GM19099 (cell line): ENCODE measurements at regions not wholly inside any gene's neighbourhood (a gene's known extent, or its start where the extent isn't known, plus 50 kb on each side); places are given as distances from the start of the nearest gene placed in this dataset.

Experiments
- POLR2A ChIP-seq: IDR thresholded peaks from 3 replicates; pipeline ENCODE4 v1.6.1; 2011; ENCODE audit warnings: low read depth; ENCODE audit not compliant: insufficient read length; ENCODE audit errors: extremely low read depth

DNA sequence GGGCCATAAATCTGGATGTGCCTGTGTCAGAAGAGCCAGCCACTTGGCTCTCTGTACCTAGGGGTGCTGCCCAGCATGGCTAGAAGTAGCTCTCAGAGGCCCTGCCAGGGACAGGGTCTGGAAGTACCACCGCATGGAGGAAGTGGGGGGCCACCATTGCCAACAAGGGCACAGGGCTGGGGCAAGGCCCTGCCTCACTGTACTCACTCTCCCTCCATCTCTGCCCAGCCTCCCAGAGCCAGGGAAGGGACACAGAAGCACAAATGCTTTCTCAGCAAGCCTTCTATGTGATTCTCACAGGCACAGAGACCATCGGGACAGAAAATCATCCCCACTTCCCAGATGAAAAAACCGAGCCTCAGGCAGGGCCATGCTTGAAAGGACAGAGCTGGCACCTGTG, 138.1 kb downstream of the C5orf15 start:
- no peak for TF ChIP-seq POLR2A

DNA sequence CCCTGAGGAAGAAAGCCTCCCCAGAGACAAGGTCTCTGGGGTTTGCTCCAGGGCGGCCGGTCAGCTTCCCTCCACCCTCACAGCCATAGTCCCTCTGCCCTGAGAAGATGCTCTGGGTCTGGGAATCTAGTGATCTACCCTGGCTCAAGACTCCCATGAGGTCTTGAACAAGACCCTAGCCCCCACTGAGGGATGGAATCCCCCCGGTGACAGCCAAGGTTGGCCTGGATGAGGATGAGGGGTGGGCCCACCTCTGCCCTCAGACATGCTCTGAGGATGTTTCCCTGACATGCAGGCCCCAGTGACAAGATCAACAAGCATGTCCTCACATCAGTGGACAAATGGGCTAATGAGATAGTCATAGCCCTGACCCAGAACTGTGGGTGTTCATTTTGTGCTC, 138.6 kb downstream of the C5orf15 start:
- no peak for TF ChIP-seq POLR2A

DNA sequence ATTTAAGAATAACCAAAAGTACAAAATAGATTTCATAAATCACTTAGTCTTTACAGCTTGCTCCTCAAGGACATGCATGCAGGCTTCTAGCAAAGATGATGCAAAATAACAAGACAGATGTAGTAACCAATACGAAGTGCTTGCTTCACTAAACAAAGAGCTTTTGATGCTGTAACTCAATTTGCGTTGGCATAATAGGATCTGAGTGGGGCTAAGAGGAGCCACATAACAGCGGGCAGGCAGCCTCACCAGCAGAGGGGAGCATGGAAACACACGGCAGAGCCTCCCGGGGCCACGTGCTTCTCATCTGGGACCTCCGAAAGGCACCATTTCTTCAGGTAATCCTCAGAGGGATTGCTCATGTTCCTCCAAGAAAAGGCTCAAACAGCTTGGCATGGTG, 139.7 kb downstream of the C5orf15 start:
- TF ChIP-seq POLR2A: no peak

DNA sequence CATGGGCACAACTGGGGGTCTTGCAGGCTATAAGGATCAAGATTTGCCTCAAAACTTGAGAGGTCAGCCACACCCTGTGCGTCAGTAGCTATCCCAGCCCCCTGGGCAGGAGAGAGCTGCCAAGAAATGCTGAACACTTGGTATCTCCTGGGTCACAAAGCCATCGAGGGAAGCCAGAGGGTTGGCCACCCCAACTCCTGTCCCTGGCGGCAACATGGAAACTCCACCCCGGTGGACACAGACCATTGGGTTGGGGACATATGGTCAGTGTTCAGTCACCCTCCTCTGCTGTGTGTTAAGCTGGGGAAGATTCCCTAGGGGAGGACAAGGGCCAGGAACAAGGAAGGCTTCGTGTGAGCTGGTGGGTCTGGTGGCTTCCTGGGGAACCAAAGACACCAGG, 140.6 kb downstream of the C5orf15 start:
- no peak for TF ChIP-seq POLR2A

DNA sequence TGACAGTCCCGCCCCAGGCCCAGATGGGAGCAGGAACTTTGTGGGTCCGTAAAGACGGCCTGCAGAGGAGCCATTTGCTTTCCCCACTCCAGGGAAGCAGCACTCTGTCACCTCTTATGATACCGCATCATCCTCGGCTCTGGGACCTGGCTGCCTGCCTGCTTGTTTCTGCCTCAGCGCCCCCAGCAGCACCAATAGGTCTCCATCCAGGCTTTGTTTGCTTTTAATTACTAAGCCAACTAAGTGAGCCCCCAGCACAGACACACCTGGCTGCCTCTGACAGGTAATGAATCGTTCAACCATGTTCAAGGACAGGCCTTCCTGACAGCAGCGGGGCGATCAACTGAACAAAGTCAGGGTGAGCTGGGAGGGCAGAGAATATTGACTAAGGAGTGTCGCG, 141.4 kb downstream of the C5orf15 start:
- no peak for TF ChIP-seq POLR2A

DNA sequence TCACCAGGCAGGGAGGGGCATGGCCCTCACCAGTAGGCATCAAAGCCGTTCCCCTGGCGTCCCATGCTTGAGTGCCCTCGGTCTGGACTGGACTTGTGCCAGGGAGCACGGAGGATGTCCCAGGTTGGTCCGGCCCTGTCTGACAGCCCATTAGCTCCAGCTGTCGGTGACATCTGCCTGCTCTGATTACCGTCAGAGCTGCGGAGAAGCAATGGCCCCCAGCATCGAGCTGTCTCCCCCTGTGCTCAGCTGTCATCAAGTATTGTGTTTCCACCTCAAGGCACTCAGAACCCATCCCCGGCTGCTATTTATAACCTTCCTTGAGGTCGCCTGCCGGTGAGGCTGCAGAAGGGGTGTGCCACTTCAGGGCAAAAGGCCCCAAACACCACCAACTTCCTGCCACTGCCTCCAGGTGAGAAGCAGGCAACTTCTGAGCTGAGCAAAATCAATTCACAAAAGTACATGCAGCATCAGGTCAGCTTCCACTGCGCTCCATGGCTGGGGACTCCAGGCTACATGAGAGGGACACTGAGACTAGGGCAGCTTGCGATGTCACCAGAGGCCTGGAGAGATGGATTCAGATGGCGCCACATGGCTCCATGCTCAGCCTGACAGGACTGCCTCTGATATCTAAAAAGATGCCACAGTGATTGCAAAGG, 142.7 kb downstream of the C5orf15 start:
- no peak for TF ChIP-seq POLR2A

DNA sequence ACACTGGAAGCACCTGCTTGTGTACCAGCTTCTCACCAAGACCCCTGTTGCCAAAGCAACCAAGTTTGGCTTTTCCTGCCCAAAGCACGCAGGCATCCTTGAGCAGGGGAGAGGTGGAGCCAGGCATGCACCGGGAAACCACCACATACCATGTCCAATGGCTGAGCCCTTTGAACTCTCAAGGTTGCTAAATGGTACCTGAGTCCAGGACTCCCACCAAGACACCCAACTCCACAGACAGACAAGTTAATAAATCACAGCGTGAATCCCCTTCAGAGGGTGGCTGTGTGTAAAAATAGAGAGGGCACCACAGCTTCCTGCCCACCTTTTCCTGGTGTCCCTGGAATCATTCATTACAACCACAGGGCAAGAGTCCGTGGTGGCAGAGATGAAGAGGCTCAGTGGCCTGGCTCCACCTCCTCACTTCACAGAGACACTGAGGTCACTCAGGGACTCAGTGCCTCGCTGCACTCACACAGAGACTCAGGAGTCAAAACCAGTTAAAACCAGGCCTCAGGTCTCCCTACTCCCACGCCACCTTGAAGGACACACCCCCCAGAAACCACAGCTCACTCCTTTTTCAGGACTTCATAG, 143.7 kb downstream of the C5orf15 start:
- peak; percentile 59 for TF ChIP-seq POLR2A

DNA sequence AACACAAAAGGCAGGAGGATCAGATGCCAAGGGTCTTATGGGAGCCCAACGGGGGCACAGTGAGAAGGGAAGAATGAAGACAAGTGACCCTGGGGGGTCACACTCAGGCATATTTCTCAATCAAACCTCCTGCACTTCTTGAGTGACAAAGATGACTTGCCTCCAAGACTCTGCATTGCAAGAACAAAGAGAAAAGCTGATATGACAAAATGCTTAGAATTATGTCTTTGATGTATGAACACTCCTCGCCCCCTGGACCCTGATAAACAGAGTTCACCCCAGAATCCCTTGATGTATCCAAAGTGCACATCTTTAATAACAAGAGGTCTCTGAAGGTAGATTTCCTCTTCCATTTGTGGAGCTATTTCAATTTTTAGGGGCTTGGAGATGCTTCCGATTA, 146.5 kb downstream of the C5orf15 start:
- TF ChIP-seq POLR2A: no peak

DNA sequence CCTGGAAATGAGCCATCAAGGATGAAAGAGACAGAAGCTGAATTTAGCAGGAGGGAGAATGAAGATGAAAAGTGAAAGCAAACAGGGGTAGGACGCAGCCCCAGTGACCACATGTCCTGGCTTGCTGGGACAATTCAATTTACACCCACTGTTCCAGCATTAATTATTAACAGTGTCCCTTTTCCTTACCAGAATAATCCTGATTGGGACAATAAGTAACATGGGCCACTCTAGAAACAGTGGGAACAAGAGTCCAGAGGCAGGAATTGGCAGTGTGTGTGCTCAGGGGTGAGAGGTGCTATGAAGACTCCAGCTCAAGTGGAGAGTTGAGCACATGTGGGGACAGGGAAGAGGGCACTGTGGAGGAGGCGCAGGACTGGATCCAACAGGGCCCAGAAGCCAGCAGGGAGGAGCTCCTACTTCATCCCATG, 147.1 kb downstream of the C5orf15 start:
- no peak for TF ChIP-seq POLR2A

DNA sequence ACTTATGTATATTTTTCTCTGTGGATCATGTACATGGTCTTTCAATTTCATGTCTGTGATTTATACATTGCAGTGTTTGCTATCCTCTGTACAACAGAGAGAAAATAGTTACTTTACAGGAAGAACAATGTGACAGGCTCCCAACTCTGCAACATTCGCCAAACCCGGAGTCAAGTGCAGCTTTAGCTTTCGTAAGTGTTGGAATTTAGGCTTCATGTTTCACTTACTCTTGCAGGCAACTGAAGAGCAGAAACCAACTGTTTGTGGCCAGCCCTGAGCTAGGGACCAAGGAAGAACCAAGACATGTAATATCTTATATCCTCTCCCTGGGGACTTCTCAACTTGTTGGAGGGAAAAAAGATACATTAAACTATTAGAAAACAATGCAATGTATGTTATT, 147.9 kb downstream of the C5orf15 start:
- TF ChIP-seq POLR2A: no peak

DNA sequence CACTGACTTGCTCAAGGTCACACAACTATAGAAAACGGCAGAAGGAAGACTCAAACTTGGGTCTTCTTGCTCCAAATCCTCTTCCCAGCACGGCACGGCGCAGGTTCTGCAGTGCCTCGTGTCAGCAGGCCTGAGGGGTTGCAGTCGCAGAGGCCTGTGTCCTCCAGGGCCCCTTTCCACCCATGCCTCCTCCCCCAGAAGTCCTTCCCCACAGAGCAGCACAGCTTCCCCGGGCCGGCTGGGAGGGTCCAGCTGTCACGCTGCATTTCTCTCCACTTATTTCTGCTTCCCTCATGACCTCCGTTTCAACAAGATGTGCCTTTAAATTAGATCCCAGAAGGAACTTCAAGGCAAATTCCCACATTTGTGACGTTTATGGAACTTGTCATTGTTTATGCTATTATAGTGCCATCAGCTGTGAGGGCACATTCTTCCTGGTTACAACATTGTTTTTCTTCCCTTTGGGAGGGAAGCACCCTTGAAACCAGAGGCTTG, 148.4 kb downstream of the C5orf15 start:
- no peak for TF ChIP-seq POLR2A

DNA sequence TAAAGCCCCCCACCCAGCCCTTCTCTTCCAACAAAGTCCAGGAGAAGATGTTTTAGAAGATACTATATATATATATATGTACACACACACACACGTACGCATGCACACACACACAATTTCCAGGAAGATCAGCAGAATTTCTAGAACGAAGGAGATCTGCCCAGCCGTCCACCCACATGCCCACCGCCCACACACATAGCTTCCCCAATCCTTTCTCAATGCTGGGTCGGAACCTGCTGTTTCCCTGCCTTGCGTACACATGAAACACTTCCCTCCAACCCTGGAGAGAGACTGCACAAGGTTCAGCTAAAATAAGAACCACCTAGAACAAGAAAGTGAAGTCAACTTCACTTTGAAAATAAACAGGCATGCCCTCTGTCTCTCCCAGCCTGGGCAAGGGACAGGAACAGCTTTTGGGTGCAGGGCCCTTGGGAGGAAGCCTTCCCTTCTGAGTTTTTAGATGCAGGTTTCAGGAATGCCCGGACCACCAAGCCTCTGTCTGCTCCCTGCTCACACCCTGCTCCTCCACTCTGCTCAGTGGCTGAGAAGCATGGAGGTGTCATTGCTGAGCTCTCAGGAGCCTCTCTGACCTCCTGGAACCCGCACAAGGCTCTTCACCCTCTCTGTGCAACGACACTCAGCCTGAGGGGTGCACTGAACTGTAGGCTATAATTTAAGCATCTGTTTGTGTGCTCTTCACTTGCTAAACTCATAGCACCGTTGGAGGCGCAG, 149.4 kb downstream of the C5orf15 start:
- TF ChIP-seq POLR2A: no peak

DNA sequence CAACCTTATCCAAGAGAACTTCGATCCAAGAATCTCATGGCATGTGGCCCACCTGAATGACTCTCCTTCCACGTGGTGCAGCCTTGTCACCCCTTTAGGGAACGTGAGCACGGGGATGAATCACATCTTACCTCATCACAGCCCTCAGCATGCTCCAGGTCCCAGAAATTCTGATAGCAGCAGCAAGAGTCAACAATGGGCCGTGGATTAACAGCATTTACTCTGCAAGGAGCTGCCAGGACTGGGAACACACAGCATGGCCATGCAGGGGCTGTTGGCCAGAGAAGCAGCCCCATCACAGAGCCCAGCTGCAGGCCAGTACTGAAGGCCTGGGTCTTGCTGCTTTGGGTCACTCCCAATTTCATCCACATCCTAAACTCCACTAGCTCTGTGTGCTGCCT, 150.4 kb downstream of the C5orf15 start:
- no peak for TF ChIP-seq POLR2A

DNA sequence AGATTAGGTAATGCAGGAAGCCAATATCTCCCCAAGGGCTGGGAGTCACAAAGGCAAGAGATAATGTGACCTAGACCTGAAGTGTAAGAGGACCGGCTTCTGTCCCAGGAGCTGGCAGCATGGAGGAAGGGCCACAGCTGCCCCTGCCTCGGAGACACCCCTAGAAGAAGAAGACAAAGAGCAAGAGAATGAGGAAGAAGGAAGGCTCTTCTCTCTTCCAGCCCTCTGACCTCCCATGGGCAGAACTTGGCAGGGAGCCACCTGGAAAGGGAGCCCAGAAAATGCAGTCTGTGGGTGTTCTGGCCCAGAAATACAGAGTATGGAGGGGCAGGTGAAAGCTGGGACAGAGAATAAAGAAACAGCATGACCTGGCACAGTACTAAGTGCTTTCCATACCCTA, 151.0 kb downstream of the C5orf15 start:
- no peak for TF ChIP-seq POLR2A

DNA sequence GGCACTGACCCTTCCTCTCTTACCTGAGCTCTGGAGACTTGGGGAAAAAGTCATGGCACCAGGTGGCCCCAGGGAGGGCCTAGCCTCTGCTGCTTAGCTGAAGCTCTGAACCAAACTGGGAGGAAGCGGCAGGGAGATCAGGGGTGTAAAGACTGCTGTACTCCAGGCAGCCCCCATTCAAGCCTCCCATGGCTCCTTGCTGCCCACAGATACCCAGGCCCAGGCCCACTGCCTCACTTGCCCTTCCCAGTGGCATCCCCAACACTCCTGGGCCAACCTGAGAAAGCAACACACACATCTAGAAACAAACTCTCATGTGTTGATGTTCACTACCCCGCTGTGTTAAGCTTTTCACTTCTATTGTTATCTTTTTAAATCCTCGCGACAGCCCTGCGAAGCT, 151.6 kb downstream of the C5orf15 start:
- no peak for TF ChIP-seq POLR2A

DNA sequence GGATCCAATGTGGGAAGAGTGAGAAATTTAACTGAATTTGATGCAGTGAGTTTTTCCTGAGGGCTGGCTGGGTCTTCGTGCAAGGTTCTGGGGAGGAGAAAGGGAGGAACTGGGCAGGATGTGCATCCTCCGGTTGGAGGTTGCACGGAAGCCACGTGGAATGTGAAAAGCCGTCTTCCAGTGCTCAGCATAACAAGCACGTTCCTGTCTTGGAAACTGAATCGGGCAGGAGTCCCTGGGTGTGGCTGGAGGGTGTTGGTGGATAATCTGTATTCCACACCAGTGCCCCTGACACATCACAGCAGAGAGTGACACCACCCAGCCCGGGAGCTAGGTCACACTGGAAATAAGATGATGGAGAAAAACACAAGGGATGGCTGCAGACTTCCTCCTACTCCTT, 154.3 kb downstream of the C5orf15 start:
- no peak for TF ChIP-seq POLR2A

DNA sequence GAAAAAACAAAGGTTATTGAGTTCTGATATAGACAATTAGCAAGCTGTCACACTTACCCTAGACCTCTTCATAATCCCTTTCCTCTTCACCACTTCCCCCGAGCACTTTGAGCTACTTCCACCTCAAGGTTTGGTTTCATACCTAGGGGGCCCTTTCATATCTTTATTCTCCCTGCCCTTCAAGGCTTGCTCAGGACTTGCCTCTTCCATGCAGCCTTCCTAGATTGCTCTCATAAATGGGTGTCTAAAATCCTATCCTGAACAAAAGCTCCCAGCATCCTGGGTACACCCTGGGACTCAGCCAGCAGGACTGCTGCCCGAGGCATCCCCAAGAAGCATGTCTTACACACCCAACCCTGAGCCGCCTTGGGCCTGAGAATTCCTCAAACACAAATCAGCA, 157.3 kb downstream of the C5orf15 start:
- TF ChIP-seq POLR2A: no peak

DNA sequence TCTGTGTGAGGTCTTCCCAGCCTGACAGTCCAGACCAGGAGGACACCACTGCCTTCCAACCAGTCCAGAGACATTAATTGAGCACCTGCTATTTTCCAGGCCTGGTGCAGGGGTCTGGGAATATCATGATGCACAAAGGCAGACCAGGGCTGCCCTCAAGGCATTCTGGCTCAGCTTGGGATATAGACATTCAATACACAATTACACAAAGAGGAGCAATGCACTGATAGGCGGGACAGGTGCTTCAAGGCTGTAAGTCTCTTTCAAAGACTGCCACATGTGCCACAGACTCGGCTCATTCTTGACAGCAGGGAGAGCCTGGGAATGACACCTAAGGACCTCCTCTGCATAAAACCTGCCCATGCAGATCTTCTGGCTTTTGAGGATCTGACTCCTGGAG, 158.6 kb downstream of the C5orf15 start:
- TF ChIP-seq POLR2A: no peak
